SK-N-SH treated with all-trans-retinoic acid at 6 μM for 48 hours (cell line): ENCODE measurements at regions not wholly inside any gene's neighbourhood (a gene's known extent, or its start where the extent isn't known, plus 50 kb on each side); places are given as distances from the start of the nearest gene placed in this dataset.

Experiments
- CREB5 ChIP-seq: fragments of 250-450 bp; sonication (Bioruptor Pico); IDR thresholded peaks from 2 replicates; pipeline ENCODE4 v1.5.1; 2020; ENCODE audit warnings: low read depth, mild to moderate bottlenecking, moderate library complexity
- CSRNP3 ChIP-seq: fragments of 250-450 bp; sonication (Bioruptor Pico); IDR thresholded peaks from 2 replicates; pipeline ENCODE4 v1.5.1; 2021; ENCODE audit warnings: mild to moderate bottlenecking, moderate library complexity
- SNAI2 ChIP-seq: fragments of 250-450 bp; sonication (Bioruptor Pico); IDR thresholded peaks from 2 replicates; pipeline ENCODE4 v1.5.0; 2020; ENCODE audit warnings: mild to moderate bottlenecking, moderate library complexity
- ZFP3 ChIP-seq: fragments of 250-450 bp; sonication (Bioruptor Pico); IDR thresholded peaks from 2 replicates; pipeline ENCODE4 v1.5.0; 2020; ENCODE audit warnings: mild to moderate bottlenecking, moderate library complexity

- no peak for TF ChIP-seq CREB5 (CRISPR knock-in tag)
- TF ChIP-seq ZFP3, result no peak
- TF ChIP-seq CSRNP3 (CRISPR knock-in tag), result no peak
- TF ChIP-seq SNAI2 (CRISPR knock-in tag), result no peak
These were observed 109.1 kb upstream of the NCK2 start for GRCh38 chr2:105635564-105635963.
